Thymus (tissue), 11 donors: ENCODE measurements at regions not wholly inside any gene's neighbourhood (a gene's known extent, or its start where the extent isn't known, plus 50 kb on each side); places are given as distances from the start of the nearest gene placed in this dataset.

Experiments
- DNase-seq, 9 donors: peaks; one replicate each; pipeline ENCODE4 v3.0.0-alpha.2; 2013; ENCODE audit warnings: low spot score in 9 of 9, low read depth in 6 of 9, missing footprints in 1 of 9
- H3K27ac ChIP-seq, 2 donors: one replicate each; pipeline ENCODE4 v1.5.1; 2013; ENCODE audit warnings: control low read depth in 1 of 2, low read depth in 1 of 2, low read length in 1 of 2, mild to moderate bottlenecking in 1 of 2, moderate library complexity in 1 of 2
- H3K27me3 ChIP-seq, 2 donors: one replicate each; pipeline ENCODE4 v1.5.1; 2013; ENCODE audit warnings: low read length in 1 of 2; ENCODE audit not compliant: control insufficient read depth in 2 of 2, insufficient read depth in 1 of 2
- H3K36me3 ChIP-seq, 2 donors: one replicate each; pipeline ENCODE4 v1.5.1; 2013; ENCODE audit warnings: low read length in 1 of 2, mild to moderate bottlenecking in 1 of 2, moderate library complexity in 1 of 2; ENCODE audit not compliant: control insufficient read depth in 2 of 2, insufficient read depth in 2 of 2
- H3K4me1 ChIP-seq, 2 donors: one replicate each; pipeline ENCODE4 v1.5.1; 2013; ENCODE audit warnings: low read length in 2 of 2; ENCODE audit not compliant: control insufficient read depth in 2 of 2, insufficient read depth in 2 of 2
- H3K4me3 ChIP-seq, 2 donors: one replicate each; pipeline ENCODE4 v1.5.1; 2013; ENCODE audit warnings: low read length in 2 of 2, control low read depth in 1 of 2, mild to moderate bottlenecking in 1 of 2
- H3K9me3 ChIP-seq, 2 donors: one replicate each; pipeline ENCODE4 v1.5.1; 2013; ENCODE audit warnings: low read length in 1 of 2, mild to moderate bottlenecking in 1 of 2; ENCODE audit not compliant: control insufficient read depth in 2 of 2, insufficient read depth in 1 of 2
- WGBS: extraction: QIAGEN DNeasy Blood & Tissue Kit; methylation state at CpG from one replicate; pipeline ENCODE4 v1.1.7; 2013; 5-methylcytosine and 5-hydroxymethylcytosine counted together
- donor health status: healthy.

- H3K27ac ChIP-seq, result no peak overlapping the region
- no peaks in the 10 kb centered on the region for H3K9me3 ChIP-seq
- no peaks in the 10 kb centered on the region for H3K27me3 ChIP-seq
- DNase-seq, result no peak
- no peak overlapping the region for H3K4me3 ChIP-seq
- WGBS, result 98% methylated on average over 2 of the region's 2 CpGs
- no peaks in the 10 kb centered on the region for H3K36me3 ChIP-seq
- no peaks in the 10 kb centered on the region for H3K4me1 ChIP-seq
These were observed 1066.0 kb upstream of the ADGRL4 start for GRCh38 chr1:80072563-80072962.

- H3K27me3 ChIP-seq, result no peaks in the 10 kb centered on the region
- H3K4me3 ChIP-seq, result no peak overlapping the region
- H3K9me3 ChIP-seq, result no peaks in the 10 kb centered on the region
- DNase-seq, result no peak
- no peaks in the 10 kb centered on the region for H3K36me3 ChIP-seq
- H3K4me1 ChIP-seq, result no peaks in the 10 kb centered on the region
- WGBS, result 84% methylated on average over 2 of the region's 2 CpGs
- no peak overlapping the region for H3K27ac ChIP-seq
These were observed 1059.5 kb upstream of the ADGRL4 start for GRCh38 chr1:80066060-80066459.

- no peaks in the 10 kb centered on the region for H3K9me3 ChIP-seq
- DNase-seq, result no peak
- H3K27ac ChIP-seq, result no peak overlapping the region
- no peaks in the 10 kb centered on the region for H3K4me1 ChIP-seq
- WGBS, result 89% methylated on average over 2 of the region's 2 CpGs
- H3K36me3 ChIP-seq, result no peaks in the 10 kb centered on the region
- H3K4me3 ChIP-seq, result no peak overlapping the region
- no peaks in the 10 kb centered on the region for H3K27me3 ChIP-seq
These were observed 1058.0 kb upstream of the ADGRL4 start for GRCh38 chr1:80064524-80064923.

- no peaks in the 10 kb centered on the region for H3K36me3 ChIP-seq
- DNase-seq, result no peak
- no peaks in the 10 kb centered on the region for H3K4me1 ChIP-seq
- H3K9me3 ChIP-seq, result no peaks in the 10 kb centered on the region
- 90% methylated on average over 4 of the region's 4 CpGs for WGBS
- no peak overlapping the region for H3K4me3 ChIP-seq
- H3K27ac ChIP-seq, result no peak overlapping the region
- no peaks in the 10 kb centered on the region for H3K27me3 ChIP-seq
These were observed 1053.4 kb upstream of the ADGRL4 start for GRCh38 chr1:80059940-80060339.

- no peak overlapping the region for H3K4me3 ChIP-seq
- H3K4me1 ChIP-seq, result no peaks in the 10 kb centered on the region
- no peaks in the 10 kb centered on the region for H3K36me3 ChIP-seq
- peaks cover 4 to 25% of the 10 kb centered on the region in 2 donors for H3K9me3 ChIP-seq
- H3K27ac ChIP-seq, result no peak overlapping the region
- DNase-seq, result no peak
- H3K27me3 ChIP-seq, result no peaks in the 10 kb centered on the region
These were observed 1049.6 kb upstream of the ADGRL4 start for GRCh38 chr1:80056179-80056578.

GRCh38 chr1:80054129-80054528 is 1047.6 kb upstream of the ADGRL4 start:
- Histone ChIP-seq H3K27ac (no peak overlapping the region), H3K4me1 (no peaks in the 10 kb centered on the region), H3K4me3 (no peak overlapping the region), H3K9me3 (peaks cover 4 to 36% of the 10 kb centered on the region in 2 donors), H3K27me3 (no peaks in the 10 kb centered on the region), H3K36me3 (no peaks in the 10 kb centered on the region)
- peak in 1 of 9 donors; percentile 1 for DNase-seq
- 92% methylated on average over 7 of the region's 7 CpGs for WGBS

- H3K27ac ChIP-seq, result no peak overlapping the region
- H3K4me1 ChIP-seq, result no peaks in the 10 kb centered on the region
- H3K4me3 ChIP-seq, result no peak overlapping the region
- no peak for DNase-seq
- WGBS, result 97% methylated on average over 14 of the region's 14 CpGs
- no peaks in the 10 kb centered on the region for H3K27me3 ChIP-seq
- H3K36me3 ChIP-seq, result no peaks in the 10 kb centered on the region
- peaks cover 4 to 36% of the 10 kb centered on the region in 2 donors for H3K9me3 ChIP-seq
These were observed 1047.1 kb upstream of the ADGRL4 start for GRCh38 chr1:80053613-80054012.

- no peaks in the 10 kb centered on the region for H3K27me3 ChIP-seq
- no peaks in the 10 kb centered on the region for H3K36me3 ChIP-seq
- peaks cover 4 to 36% of the 10 kb centered on the region in 2 donors for H3K9me3 ChIP-seq
- no peaks in the 10 kb centered on the region for H3K4me1 ChIP-seq
- no peak overlapping the region for H3K4me3 ChIP-seq
- DNase-seq, result no peak
- H3K27ac ChIP-seq, result no peak overlapping the region
- 97% methylated on average over 14 of the region's 14 CpGs for WGBS
These were observed 1044.0 kb upstream of the ADGRL4 start for GRCh38 chr1:80050523-80050922.

- Histone ChIP-seq H3K4me1 (no peaks in the 10 kb centered on the region), H3K27ac (no peak overlapping the region), H3K4me3 (no peak overlapping the region), H3K9me3 (peaks cover 4 to 36% of the 10 kb centered on the region in 2 donors), H3K27me3 (no peaks in the 10 kb centered on the region), H3K36me3 (no peaks in the 10 kb centered on the region)
- DNase-seq, result no peak
- 97% methylated on average over 15 of the region's 15 CpGs for WGBS
These were observed 1043.6 kb upstream of the ADGRL4 start for GRCh38 chr1:80050085-80050484.

GRCh38 chr1:80048716-80049115 is 1042.2 kb upstream of the ADGRL4 start:
- Histone ChIP-seq H3K9me3 (peaks cover 3 to 34% of the 10 kb centered on the region in 2 donors), H3K4me3 (no peak overlapping the region), H3K27ac (no peak overlapping the region), H3K27me3 (no peaks in the 10 kb centered on the region), H3K36me3 (no peaks in the 10 kb centered on the region), H3K4me1 (no peaks in the 10 kb centered on the region)
- no peak for DNase-seq
